LNCaP clone FGC (cell line): ENCODE measurements at regions not wholly inside any gene's neighbourhood (a gene's known extent, or its start where the extent isn't known, plus 50 kb on each side); places are given as distances from the start of the nearest gene placed in this dataset.
"Not testable (repeated sequence)": the region's sequence is repeated elsewhere in the genome, so short reads cannot be mapped to it uniquely, and the experiment has no call there.

Experiments
- DNase-seq: peaks from one replicate; pipeline ENCODE4 v3.0.0-alpha.2; 2011; ENCODE audit warnings: low read depth
- H3K4me3 ChIP-seq: 2 replicates; pipeline ENCODE4 v1.5.1; 2011; ENCODE audit warnings: mild to moderate bottlenecking, low read depth, low read length, control low read depth
- CTCF ChIP-seq: IDR thresholded peaks from 2 replicates; pipeline ENCODE4 v1.5.1; 2012; ENCODE audit warnings: mild to moderate bottlenecking; ENCODE audit not compliant: control insufficient read depth, insufficient read depth; ENCODE audit errors: extremely low read depth

DNA sequence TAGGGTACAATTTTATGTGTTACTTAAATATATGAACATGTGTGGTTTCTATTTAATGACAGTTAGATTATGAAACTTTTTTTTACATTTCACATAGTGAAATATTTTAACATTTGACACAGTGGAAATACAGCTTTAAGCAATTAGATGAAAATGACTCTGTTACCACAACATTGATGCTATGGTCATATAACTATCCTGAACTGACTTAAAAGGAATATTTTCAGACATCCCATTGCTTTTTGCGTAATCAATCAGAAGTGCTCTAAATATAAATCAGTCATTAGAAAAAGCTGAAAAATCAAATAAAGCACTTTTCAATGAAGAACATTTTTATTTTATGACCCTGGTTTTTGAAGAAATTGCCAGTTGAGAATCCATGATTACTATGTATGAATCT is 80.3 kb downstream of the UFM1 start:
- no peak overlapping the region for H3K4me3 ChIP-seq
- DNase-seq, result no peak
- no peak for TF ChIP-seq CTCF

DNA sequence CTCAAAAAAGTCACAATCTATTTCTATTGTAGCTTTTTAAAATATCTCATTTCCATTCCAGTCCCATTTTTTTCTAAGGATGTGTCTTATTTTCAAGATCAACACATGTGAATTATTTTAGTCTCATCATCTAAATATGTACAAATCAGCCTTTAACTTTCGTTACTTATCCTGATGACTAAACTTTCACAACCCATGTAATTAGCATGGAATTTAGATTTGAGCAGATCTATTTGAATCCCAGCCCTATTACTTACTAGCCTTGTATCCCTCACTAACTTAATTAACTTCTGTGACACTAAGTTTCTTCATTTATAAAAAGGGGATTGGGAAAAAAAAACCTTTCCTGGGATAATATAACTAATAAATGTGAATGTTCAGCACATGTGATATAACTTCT is 81.1 kb downstream of the UFM1 start:
- H3K4me3 ChIP-seq, result no peak overlapping the region
- no peak for DNase-seq
- TF ChIP-seq CTCF, result no peak

- no peak for DNase-seq
These were observed 91.0 kb downstream of the UFM1 start for GRCh38 chr13:38440666-38441065.

GRCh38 chr13:38444904-38445303 is 95.3 kb downstream of the UFM1 start:
- H3K4me3 ChIP-seq, result no peak overlapping the region
- no peak for TF ChIP-seq CTCF
- DNase-seq, result no peak

More at GRCh38 chr13:38440666-38441065, 91.0 kb downstream of the UFM1 start:
- H3K4me3 ChIP-seq, result no peak overlapping the region
- no peak for TF ChIP-seq CTCF

DNA sequence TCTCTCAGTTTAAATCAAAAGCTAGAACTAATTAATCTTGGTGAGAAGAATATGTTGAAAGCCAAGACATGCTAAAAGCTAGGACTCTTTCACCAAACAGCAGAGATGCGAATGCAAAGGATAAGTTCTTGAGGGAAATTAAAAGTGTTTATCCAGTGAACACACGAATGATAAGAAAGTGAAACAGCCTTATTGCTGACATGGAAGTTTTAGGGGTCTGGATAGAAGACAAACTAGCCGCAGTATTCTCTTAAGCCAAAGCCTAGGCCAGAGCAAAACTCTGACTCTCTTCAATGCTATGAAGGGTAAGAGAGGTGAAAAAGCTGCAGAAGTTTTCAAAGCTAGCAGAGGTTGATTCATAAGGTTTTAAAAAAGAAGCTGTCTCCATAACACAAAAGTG is 103.0 kb downstream of the UFM1 start:
- no peak for TF ChIP-seq CTCF
- H3K4me3 ChIP-seq, result no peak overlapping the region
- no peak for DNase-seq

DNA sequence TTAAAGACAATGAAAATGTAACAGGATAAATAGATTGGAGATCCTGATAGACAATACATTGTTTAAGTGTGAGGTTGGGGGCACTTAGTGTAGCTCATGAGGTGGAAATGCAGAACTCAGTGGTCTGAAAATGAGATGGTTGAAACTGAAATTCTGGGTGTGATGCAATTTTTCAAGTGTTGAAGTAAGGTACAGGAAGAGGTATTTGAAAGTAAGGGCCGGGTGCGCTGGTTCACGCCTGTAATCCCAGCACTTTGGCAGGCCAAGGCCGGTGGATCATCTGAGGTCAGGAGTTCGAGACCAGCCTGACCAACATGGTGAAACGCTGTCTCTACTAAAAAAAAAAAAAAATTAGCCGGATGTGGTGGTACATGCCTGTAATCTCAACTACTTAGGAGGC is 113.0 kb downstream of the UFM1 start:
- no peak for DNase-seq
- no peak for TF ChIP-seq CTCF
- H3K4me3 ChIP-seq, result no peak overlapping the region

GRCh38 chr13:38463048-38463447 is 113.4 kb downstream of the UFM1 start:
- no peak overlapping the region for H3K4me3 ChIP-seq
- DNase-seq, result no peak
- TF ChIP-seq CTCF, result no peak

DNA sequence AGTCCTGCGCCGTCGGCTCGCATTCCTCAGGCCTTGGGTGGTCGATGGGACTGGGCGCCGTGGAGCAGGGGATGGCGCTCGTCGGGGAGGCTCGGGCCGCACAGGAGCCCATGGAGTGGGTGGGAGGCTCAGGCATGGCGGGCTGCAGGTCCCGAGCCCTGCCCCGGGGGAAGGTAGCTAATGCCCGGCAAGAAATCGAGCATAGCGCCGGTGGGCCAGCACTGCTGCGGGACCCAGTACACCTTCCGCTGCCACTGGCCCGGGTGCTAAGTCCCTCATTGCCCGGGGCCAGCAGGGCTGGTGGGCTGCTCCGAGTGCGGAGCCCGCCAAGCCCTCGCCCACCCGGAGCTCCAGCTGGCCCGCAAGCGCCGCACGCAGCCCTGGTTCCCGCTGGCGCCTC is 122.8 kb downstream of the UFM1 start:
- DNase-seq, H3K4me3 ChIP-seq: not testable (repeated sequence)
